GM23338 (cell line): ENCODE measurements at regions not wholly inside any gene's neighbourhood (a gene's known extent, or its start where the extent isn't known, plus 50 kb on each side); places are given as distances from the start of the nearest gene placed in this dataset.

Source experiments
- ATAC-seq: fragments of 200-7000 bp; cut with Tn5 transposase; 3 replicates; pipeline ENCODE4 v1.9.1; 2020
- DNase-seq: peaks from one replicate; pipeline ENCODE4 v3.0.0-alpha.2; 2015; ENCODE audit warnings: low spot score
- H2AFZ ChIP-seq: fragments of 200-600 bp; sonication (generic); 2 replicates; pipeline ENCODE4 v1.8.0; 2016; ENCODE audit warnings: antibody characterized with exemption, mild to moderate bottlenecking, moderate library complexity
- H3F3A ChIP-seq: fragments of 200-600 bp; sonication (generic); replicated peaks from 2 replicates; pipeline ENCODE4 v1.8.0; 2017; ENCODE audit warnings: antibody characterized with exemption, mixed run types, low read depth
- H3K27ac ChIP-seq: fragments of 200-600 bp; sonication (generic); 2 replicates; pipeline ENCODE4 v1.6.1; 2016; ENCODE audit warnings: low read depth
- H3K27me3 ChIP-seq: fragments of 200-600 bp; sonication (generic); 2 replicates; pipeline ENCODE4 v1.8.0; 2016; ENCODE audit warnings: mild to moderate bottlenecking, mixed run types, moderate library complexity; ENCODE audit not compliant: insufficient read depth
- H3K36me3 ChIP-seq: fragments of 200-600 bp; sonication (generic); 2 replicates; pipeline ENCODE4 v1.8.0; 2016; ENCODE audit warnings: mild to moderate bottlenecking; ENCODE audit not compliant: insufficient read depth
- H3K4me1 ChIP-seq: fragments of 200-600 bp; sonication (generic); 2 replicates; pipeline ENCODE4 v1.8.0; 2016; ENCODE audit warnings: mild to moderate bottlenecking, moderate library complexity; ENCODE audit not compliant: insufficient read depth
- H3K4me2 ChIP-seq: fragments of 200-600 bp; sonication (generic); 2 replicates; pipeline ENCODE4 v1.7.1; 2017; ENCODE audit warnings: mixed run types
- H3K4me3 ChIP-seq: fragments of 200-600 bp; sonication (generic); 2 replicates; pipeline ENCODE4 v1.6.1; 2016; ENCODE audit warnings: mixed run types
- H3K79me2 ChIP-seq: fragments of 200-600 bp; sonication (generic); replicated peaks from 2 replicates; pipeline ENCODE4 v1.8.0; 2017; ENCODE audit warnings: mild to moderate bottlenecking; ENCODE audit not compliant: insufficient read depth
- H3K9me2 ChIP-seq: fragments of 200-600 bp; sonication (generic); 2 replicates; pipeline ENCODE4 v1.8.0; 2017; ENCODE audit not compliant: insufficient read depth
- H4K20me1 ChIP-seq: fragments of 200-600 bp; sonication (generic); replicated peaks from 2 replicates; pipeline ENCODE4 v1.8.0; 2017; ENCODE audit warnings: mild to moderate bottlenecking; ENCODE audit not compliant: insufficient read depth
- H3K27ac Mint-ChIP-seq: 2 replicates; pipeline ENCODE4 v1.8.0; 2020; ENCODE audit warnings: inconsistent platforms, mild to moderate bottlenecking, moderate library complexity, mixed read lengths
- H3K27me3 Mint-ChIP-seq: 3 replicates; pipeline ENCODE4 v1.8.0; 2022; ENCODE audit warnings: low read depth, mild to moderate bottlenecking, moderate library complexity, mixed read lengths, inconsistent platforms; ENCODE audit not compliant: insufficient read depth, poor library complexity
- H3K36me3 Mint-ChIP-seq: 3 replicates; pipeline ENCODE4 v1.8.0; 2021; ENCODE audit warnings: low read depth, mild to moderate bottlenecking, inconsistent platforms, moderate library complexity, mixed read lengths
- H3K4me1 Mint-ChIP-seq: 3 replicates; pipeline ENCODE4 v1.8.0; 2020; ENCODE audit warnings: mild to moderate bottlenecking, inconsistent platforms, mixed read lengths
- H3K4me3 Mint-ChIP-seq: 3 replicates; pipeline ENCODE4 v1.8.0; 2021; ENCODE audit warnings: moderate library complexity, mild to moderate bottlenecking, inconsistent platforms, mixed read lengths
- H3K9me3 Mint-ChIP-seq: 3 replicates; pipeline ENCODE4 v1.8.0; 2020; ENCODE audit warnings: moderate library complexity, mild to moderate bottlenecking, inconsistent platforms, mixed read lengths
- CREB1 ChIP-seq: fragments of 250-450 bp; sonication (Bioruptor Pico); IDR thresholded peaks from 2 replicates; pipeline ENCODE4 v1.5.0; 2020; ENCODE audit warnings: low read depth, mild to moderate bottlenecking, moderate library complexity
- CTCF ChIP-seq, 2 experiments: fragments of 200-600 bp in 1 of 2; sonication (generic) in 1 of 2; conservative IDR thresholded peaks; 2 replicates each; pipeline versions ENCODE4 v1.5.1 to v1.6.1; 2016 to 2017; ENCODE audit warnings: antibody characterized with exemption in 2 of 2, low read depth in 2 of 2, mild to moderate bottlenecking in 2 of 2, moderate library complexity in 1 of 2
- EZH2 ChIP-seq: fragments of 200-600 bp; sonication (generic); IDR thresholded peaks from one replicate; pipeline ENCODE4 v1.8.0; 2017; ENCODE audit warnings: antibody characterized with exemption, mild to moderate bottlenecking, low read depth; ENCODE audit not compliant: unreplicated experiment
- JUNB ChIP-seq: IDR thresholded peaks from one replicate; pipeline ENCODE4 v1.6.1; 2016; ENCODE audit warnings: antibody characterized with exemption; ENCODE audit not compliant: unreplicated experiment
- ZNF331 ChIP-seq: fragments of 250-450 bp; sonication (Bioruptor Pico); IDR thresholded peaks from 2 replicates; pipeline ENCODE4 v1.5.0; 2020; ENCODE audit warnings: low read depth, mild to moderate bottlenecking, moderate library complexity
- ZNF462 ChIP-seq: fragments of 250-450 bp; sonication (Bioruptor Pico); IDR thresholded peaks from 2 replicates; pipeline ENCODE4 v1.5.0; 2020; ENCODE audit warnings: mild to moderate bottlenecking, moderate library complexity

- no peak overlapping the region for H3K27ac ChIP-seq
- no peak for ATAC-seq
- no peaks in the 10 kb centered on the region for H3K9me2 ChIP-seq
- H3K4me1 ChIP-seq: no peaks in the 10 kb centered on the region
- no peak overlapping the region for H3K4me3 Mint-ChIP-seq
- H3K79me2 ChIP-seq: no peaks in the 10 kb centered on the region
- no peak overlapping the region for H3K27ac Mint-ChIP-seq
- no peaks in the 10 kb centered on the region for H3K27me3 ChIP-seq
- no peaks in the 10 kb centered on the region for H4K20me1 ChIP-seq
- H3K36me3 Mint-ChIP-seq: no peaks in the 10 kb centered on the region
- no peaks in the 10 kb centered on the region for H3F3A ChIP-seq
- no peak for DNase-seq
- H3K27me3 Mint-ChIP-seq: peaks cover 16% of the 10 kb centered on the region
- no peak for TF ChIP-seq EZH2
- no peak for TF ChIP-seq CREB1 (CRISPR knock-in tag)
- TF ChIP-seq ZNF331: no peak
- TF ChIP-seq CTCF (conservative IDR thresholded peaks at IDR 0.05; ENCODE audit: low read depth in 2 of 2): no peak
- no peak for TF ChIP-seq ZNF462 (CRISPR knock-in tag)
- no peak for TF ChIP-seq JUNB
- peaks cover 7% of the 10 kb centered on the region; the same call in 2 of the 3 replicates for H3K4me1 Mint-ChIP-seq
- no peak overlapping the region for H3K4me3 ChIP-seq
- H3K9me3 Mint-ChIP-seq: no peaks in the 10 kb centered on the region; the same call in 2 of the 3 replicates
- no peak overlapping the region for H2AFZ ChIP-seq
- H3K4me2 ChIP-seq: no peak overlapping the region
- no peaks in the 10 kb centered on the region for H3K36me3 ChIP-seq
Observed at GRCh38 chr22:44383652-44384562, 71.2 kb upstream of the SHISAL1 start.
